HCT116 (cell line): ENCODE measurements at regions not wholly inside any gene's neighbourhood (a gene's known extent, or its start where the extent isn't known, plus 50 kb on each side); places are given as distances from the start of the nearest gene placed in this dataset.

Experiments
- ATAC-seq: fragments of 200-7000 bp; cut with Tn5 transposase; 2 replicates; pipeline ENCODE4 v1.9.1; 2020; ENCODE audit warnings: mild to moderate bottlenecking, moderate library complexity
- BruUV-seq: library from RNA; stranded (reverse); fragments of 400-500 nt; replicated peaks from 2 replicates; lab custom pipeline; 2021; lab: Mats Ljungman, UMichigan
- CTCF ChIA-PET: fragments of 300-600 bp; sonication (Branson Sonifier 250); formaldehyde crosslinking; loops from one replicate; lab custom pipeline; 2021; ENCODE audit warnings: antibody characterized with exemption; lab: Charles Lee
- POLR2A ChIA-PET: fragments of 300-600, 350-600 bp; sonication (Branson Sonifier 250); formaldehyde crosslinking; loops from one replicate; lab custom pipeline; 2021; ENCODE audit warnings: antibody characterized with exemption; lab: Charles Lee
- RAD21 ChIA-PET, 2 experiments: fragments of 300-600 bp; sonication (Branson Sonifier 250); formaldehyde crosslinking; loops; one replicate each; lab custom pipeline; 2023; ENCODE audit warnings: low total read pairs in 2 of 2; ENCODE audit not compliant: uncharacterized antibody in 2 of 2, unreplicated experiment in 2 of 2, low non-redundant PET in 1 of 2; lab: Charles Lee
- DNase-seq: peaks from one replicate; pipeline ENCODE4 v3.0.0-alpha.2; 2010; ENCODE audit warnings: low read depth, low spot score
- H2AFZ ChIP-seq: fragments of 200-600 bp; shearing (Covaris generic), sonication (generic); 2 replicates; pipeline ENCODE4 v1.6.1; 2017; ENCODE audit warnings: low read depth, mixed run types, mixed read lengths, antibody characterized with exemption, low read length; ENCODE audit not compliant: poor library complexity, severe bottlenecking
- H3K27ac ChIP-seq: 2 replicates; pipeline ENCODE4 v1.5.1; 2012; ENCODE audit warnings: low read depth, low read length
- H3K27me3 ChIP-seq: fragments of 200-600 bp; sonication (generic); 2 replicates; pipeline ENCODE4 v1.6.1; 2016; ENCODE audit warnings: mixed run types, low read length, mixed read lengths; ENCODE audit not compliant: insufficient read depth
- H3K36me3 ChIP-seq, 2 experiments: fragments of 200-500 bp in 1 of 2; fragments of 200-600 bp in 1 of 2; sonication (Bioruptor generic) in 1 of 2; sonication (generic) in 1 of 2; 2 replicates each; pipeline versions ENCODE4 v1.5.1 to v1.6.1; 2014 to 2016; ENCODE audit warnings: low read length in 2 of 2, inconsistent platforms in 1 of 2, mixed read lengths in 1 of 2, mixed run types in 1 of 2; ENCODE audit not compliant: insufficient read depth in 2 of 2, control insufficient read depth in 1 of 2
- H3K4me1 ChIP-seq, 2 experiments: fragments of 200-600 bp in 1 of 2; sonication (generic) in 1 of 2; 2 replicates each; pipeline versions ENCODE4 v1.5.1 to v1.6.1; 2012 to 2017; ENCODE audit warnings: low read length in 2 of 2, inconsistent platforms in 1 of 2, mild to moderate bottlenecking in 1 of 2, mixed read lengths in 1 of 2, mixed run types in 1 of 2, moderate library complexity in 1 of 2; ENCODE audit not compliant: insufficient read depth in 2 of 2, control insufficient read depth in 1 of 2
- H3K4me2 ChIP-seq: fragments of 200-600 bp; sonication (generic); 2 replicates; pipeline ENCODE4 v1.6.1; 2017; ENCODE audit warnings: mixed run types, low read length, mixed read lengths
- H3K4me3 ChIP-seq, 2 experiments: fragments of 200-600 bp in 1 of 2; sonication (generic) in 1 of 2; replicated peaks in 1 of 2; 2 replicates each; pipeline ENCODE4 v1.5.1; 2011 to 2016; ENCODE audit warnings: low read length in 2 of 2, control low read depth in 1 of 2, low read depth in 1 of 2, mild to moderate bottlenecking in 1 of 2, mixed read lengths in 1 of 2, mixed run types in 1 of 2
- H3K79me2 ChIP-seq: fragments of 200-600 bp; sonication (generic); 2 replicates; pipeline ENCODE4 v1.6.1; 2017; ENCODE audit warnings: mild to moderate bottlenecking, mixed run types, low read length, moderate library complexity, mixed read lengths; ENCODE audit not compliant: insufficient read depth
- H3K9ac ChIP-seq: fragments of 200-600 bp; sonication (generic); 2 replicates; pipeline ENCODE4 v1.6.1; 2016; ENCODE audit warnings: low read length, mixed read lengths
- H3K9me2 ChIP-seq: fragments of 200-600 bp; sonication (generic), shearing (Covaris generic); 2 replicates; pipeline ENCODE4 v1.6.1; 2017; ENCODE audit warnings: mixed run types, mild to moderate bottlenecking, moderate library complexity; ENCODE audit not compliant: insufficient read depth
- H3K9me3 ChIP-seq, 2 experiments: fragments of 200-500 bp in 1 of 2; fragments of 200-600 bp in 1 of 2; sonication (Bioruptor generic) in 1 of 2; sonication (generic) in 1 of 2; 2 replicates each; pipeline ENCODE4 v1.6.1; 2014 to 2017; ENCODE audit warnings: low read length in 2 of 2, mixed read lengths in 2 of 2, inconsistent platforms in 1 of 2, low read depth in 1 of 2, mild to moderate bottlenecking in 1 of 2, mixed run types in 1 of 2, moderate library complexity in 1 of 2; ENCODE audit not compliant: control insufficient read depth in 1 of 2, insufficient read depth in 1 of 2
- H4K20me1 ChIP-seq: fragments of 200-600 bp; sonication (generic), shearing (Covaris generic); 2 replicates; pipeline ENCODE4 v1.6.1; 2017; ENCODE audit warnings: mixed run types, mild to moderate bottlenecking, moderate library complexity; ENCODE audit not compliant: insufficient read depth
- CBX3 ChIP-seq: IDR thresholded peaks from 2 replicates; pipeline ENCODE4 v1.6.1; 2012; ENCODE audit warnings: low read depth
- CEBPB ChIP-seq: IDR thresholded peaks from 2 replicates; pipeline ENCODE4 v1.6.1; 2012; ENCODE audit warnings: low read depth
- CTCF ChIP-seq, 3 experiments: fragments of 200-600 bp in 1 of 3; sonication (generic) in 1 of 3; IDR thresholded peaks in 2 of 3; conservative IDR thresholded peaks in 1 of 3; 2 replicates each; pipeline ENCODE4 v1.5.1; 2012 to 2017; ENCODE audit warnings: low read depth in 2 of 3, low read length in 2 of 3, antibody characterized with exemption in 1 of 3, borderline replicate concordance in 1 of 3, control low read depth in 1 of 3, mild to moderate bottlenecking in 1 of 3, mixed read lengths in 1 of 3, mixed run types in 1 of 3, moderate library complexity in 1 of 3; ENCODE audit not compliant: insufficient read depth in 1 of 3
- ELF1 ChIP-seq: IDR thresholded peaks from 2 replicates; pipeline ENCODE4 v1.6.1; 2012; ENCODE audit warnings: low read depth, borderline replicate concordance
- EZH2 ChIP-seq: fragments of 200-600 bp; sonication (generic); IDR thresholded peaks from 2 replicates; pipeline ENCODE4 v1.6.1; 2017; ENCODE audit warnings: antibody characterized with exemption, mixed run types
- JUND ChIP-seq: IDR thresholded peaks from 2 replicates; pipeline ENCODE4 v1.6.1; 2012
- MAX ChIP-seq: IDR thresholded peaks from 2 replicates; pipeline ENCODE4 v1.6.1; 2012
- POLR2A ChIP-seq: IDR thresholded peaks from 2 replicates; pipeline ENCODE4 v1.7.0; 2011; ENCODE audit warnings: borderline replicate concordance; ENCODE audit not compliant: insufficient read depth, insufficient read length; ENCODE audit errors: extremely low read depth
- POLR2AphosphoS5 ChIP-seq: IDR thresholded peaks from 2 replicates; pipeline ENCODE4 v1.6.1; 2011; ENCODE audit warnings: mild to moderate bottlenecking, low read depth, low read length, moderate library complexity
- RAD21 ChIP-seq: IDR thresholded peaks from 2 replicates; pipeline ENCODE4 v1.6.1; 2012; ENCODE audit warnings: low read depth, mild to moderate bottlenecking
- REST ChIP-seq: IDR thresholded peaks from 2 replicates; pipeline ENCODE4 v1.6.1; 2012; ENCODE audit warnings: low read depth
- SIN3A ChIP-seq: IDR thresholded peaks from 2 replicates; pipeline ENCODE4 v1.6.1; 2012; ENCODE audit warnings: low read depth
- SP1 ChIP-seq: IDR thresholded peaks from 2 replicates; pipeline ENCODE4 v1.6.1; 2012; ENCODE audit warnings: low read depth
- SRF ChIP-seq: IDR thresholded peaks from 2 replicates; pipeline ENCODE4 v1.6.1; 2012; ENCODE audit warnings: low read depth
- TCF7L2 ChIP-seq: IDR thresholded peaks from 2 replicates; pipeline ENCODE4 v1.7.0; 2011; ENCODE audit warnings: borderline replicate concordance, inconsistent platforms; ENCODE audit not compliant: insufficient read depth, insufficient read length; ENCODE audit errors: extremely low read depth
- YY1 ChIP-seq: IDR thresholded peaks from 2 replicates; pipeline ENCODE4 v1.6.1; 2011; ENCODE audit warnings: low read length, low read depth, moderate library complexity, mild to moderate bottlenecking; ENCODE audit not compliant: insufficient replicate concordance; ENCODE audit errors: extremely low read depth
- ZBTB33 ChIP-seq: IDR thresholded peaks from 2 replicates; pipeline ENCODE4 v1.6.1; 2011; ENCODE audit warnings: mild to moderate bottlenecking, low read length, moderate library complexity; ENCODE audit not compliant: insufficient replicate concordance; ENCODE audit errors: extremely low read depth
- ZFX ChIP-seq: fragments of 450-650 bp; IDR thresholded peaks from 2 replicates; pipeline ENCODE4 v1.6.1; 2017
- ZNF274 ChIP-seq: fragments of 200-500 bp; sonication (Bioruptor generic); IDR thresholded peaks from 2 replicates; pipeline ENCODE4 v1.6.1; 2014; ENCODE audit warnings: mild to moderate bottlenecking, low read depth, low read length, inconsistent platforms
- intact Hi-C: fragments of 100-400 bp; cut with micrococcal nuclease; formaldehyde crosslinking; loops from 2 replicates; pipeline ENCODE4 v1.10.0; 2022

GRCh38 chr2:200064879-200065278 lies 109.5 kb downstream of the MAIP1 start:
- CTCF ChIA-PET = no interaction called here
- ATAC-seq = no peak
- TF ChIP-seq POLR2A = no peak
- TF ChIP-seq CEBPB = no peak
- no peak for TF ChIP-seq REST
- TF ChIP-seq JUND = no peak
- TF ChIP-seq SRF = no peak
- no peak for TF ChIP-seq MAX
- no peak for TF ChIP-seq YY1
- TF ChIP-seq ZNF274 = no peak
- no peak for TF ChIP-seq CBX3
- TF ChIP-seq SIN3A = no peak
- no peak for TF ChIP-seq ZFX
- no peak for TF ChIP-seq ZBTB33
- TF ChIP-seq SP1 = no peak
- TF ChIP-seq EZH2 = no peak
- no peak for TF ChIP-seq POLR2AphosphoS5
- TF ChIP-seq ELF1 = no peak
- TF ChIP-seq CTCF (IDR thresholded peaks at IDR 0.05 in 2 of 3, conservative IDR thresholded peaks at IDR 0.05 in 1 of 3; ENCODE audit: borderline replicate concordance in 1 of 3, insufficient read depth in 1 of 3, low read depth in 2 of 3, low read length in 2 of 3) = no peak
- TF ChIP-seq RAD21 = no peak
- TF ChIP-seq TCF7L2 = no peak
- no TSS peak for BruUV-seq
- Histone ChIP-seq H3K4me3 (no peak overlapping the region), H3K27ac (no peak overlapping the region), H2AFZ (no peak overlapping the region), H4K20me1 (no peaks in the 10 kb centered on the region), H3K4me1 (no peaks in the 10 kb centered on the region), H3K27me3 (no peaks in the 10 kb centered on the region), H3K9me3 (no peaks in the 10 kb centered on the region), H3K36me3 (no peaks in the 10 kb centered on the region), H3K4me2 (no peak overlapping the region), H3K9me2 (no peaks in the 10 kb centered on the region), H3K9ac (no peak overlapping the region), H3K79me2 (no peaks in the 10 kb centered on the region)
- POLR2A ChIA-PET = no interaction called here
- no peak for DNase-seq
- RAD21 ChIA-PET = no interaction called here
- intact Hi-C loops = no loop called here
